HG03575 (cell line): ENCODE measurements at regions not wholly inside any gene's neighbourhood (a gene's known extent, or its start where the extent isn't known, plus 50 kb on each side); places are given as distances from the start of the nearest gene placed in this dataset.

ENCODE experiments used
- ATAC-seq: cut with Tn5 transposase; IDR thresholded peaks from one replicate; pipeline ENCODE4 v1.9.1; 2021; ENCODE audit not compliant: unreplicated experiment, insufficient number of reproducible peaks, low FRiP score; ENCODE audit errors: extremely low read depth

DNA sequence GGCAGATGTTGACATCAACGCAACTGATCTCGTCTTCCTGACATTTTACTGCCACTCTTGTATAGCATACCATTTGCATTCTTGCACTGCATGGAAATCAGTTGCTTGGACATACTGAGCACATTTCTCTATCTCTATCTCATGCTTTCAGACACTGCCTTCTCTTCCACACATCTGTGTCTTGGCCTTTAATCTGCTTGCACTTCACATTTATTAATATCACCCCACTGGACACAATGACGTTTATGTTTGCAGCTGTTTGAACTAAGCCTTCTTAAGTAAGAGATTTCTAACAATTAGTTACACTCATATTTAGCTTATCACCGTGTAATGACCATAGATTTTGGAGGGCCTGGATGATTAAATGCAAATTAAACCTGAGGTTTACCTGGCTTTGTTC is 229.8 kb upstream of the CDH19 start:
- ATAC-seq, result no peak

DNA sequence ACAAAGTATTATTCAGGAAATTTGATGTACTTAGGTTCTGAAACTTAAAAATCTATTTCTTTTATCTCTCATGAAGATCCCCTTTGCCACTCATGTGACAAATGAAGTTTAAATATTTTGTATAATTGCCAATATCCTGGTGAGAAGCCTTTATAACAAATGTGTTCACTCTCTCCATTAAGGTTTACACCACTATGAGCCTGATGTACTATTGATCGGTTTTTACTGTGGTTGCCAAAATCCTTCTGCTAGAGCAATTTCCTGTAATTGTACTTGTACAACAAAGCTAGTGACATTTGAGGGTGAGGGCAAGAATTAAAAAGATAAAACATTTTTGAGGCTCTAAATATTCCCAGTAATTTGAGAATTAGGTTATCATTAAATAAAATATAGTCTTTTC is 222.3 kb upstream of the CDH19 start:
- no peak for ATAC-seq

DNA sequence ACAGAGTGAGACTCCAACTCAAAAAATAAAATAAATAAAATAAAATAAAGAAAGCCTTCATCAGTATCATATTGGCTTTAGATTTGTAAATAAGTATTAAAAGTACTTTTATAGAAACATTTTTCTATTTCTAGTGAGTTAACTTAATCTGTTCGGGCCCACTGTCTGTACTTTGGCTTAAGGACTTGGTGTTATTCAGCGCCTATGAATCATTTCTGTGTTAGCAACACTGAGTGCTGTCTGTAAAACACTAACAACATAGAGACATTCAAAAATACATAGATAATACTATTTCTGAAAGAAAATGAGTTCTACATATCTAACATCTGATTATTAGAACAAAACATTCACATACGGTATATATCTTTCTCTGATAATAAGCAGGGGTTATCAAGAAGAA is 221.5 kb upstream of the CDH19 start:
- ATAC-seq, result no peak

DNA sequence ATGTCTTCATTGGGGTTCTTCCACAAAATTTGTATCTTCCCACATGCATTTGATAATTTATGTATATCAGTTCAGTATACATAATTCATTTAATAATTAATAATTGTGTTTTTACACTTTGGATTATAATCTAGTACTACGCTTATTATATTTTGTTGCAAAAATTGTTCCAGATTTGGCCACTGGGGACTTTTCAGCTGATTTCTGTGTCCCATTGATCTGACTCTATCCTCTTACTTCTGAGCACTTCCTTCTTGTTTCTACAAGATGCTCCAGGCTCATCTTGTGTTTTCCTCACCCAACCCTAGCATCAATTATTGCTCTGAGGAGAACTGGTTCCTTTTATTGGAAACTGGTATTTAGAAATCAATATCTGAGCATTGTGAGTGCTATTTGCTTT is 215.3 kb upstream of the CDH19 start:
- peak; percentile 55 for ATAC-seq

DNA sequence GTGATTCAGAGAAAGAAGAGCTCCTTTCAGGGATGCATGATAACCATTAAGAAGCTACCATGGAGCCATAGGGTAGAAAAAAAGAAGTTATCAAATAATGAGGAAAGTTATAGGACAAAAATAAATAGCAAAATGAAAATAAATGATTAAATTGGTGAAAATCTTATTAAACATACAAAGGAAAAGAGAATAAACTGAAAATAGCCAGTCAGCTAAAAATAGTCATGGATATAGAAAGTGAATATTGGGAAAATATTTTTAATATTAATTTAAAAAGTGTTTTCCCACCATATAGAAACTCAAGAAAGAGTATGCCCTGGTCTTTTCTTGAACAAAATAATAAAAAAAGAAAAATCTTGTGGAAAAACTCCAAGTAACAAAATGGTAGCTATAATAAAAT is 209.2 kb upstream of the CDH19 start:
- ATAC-seq, result no peak

DNA sequence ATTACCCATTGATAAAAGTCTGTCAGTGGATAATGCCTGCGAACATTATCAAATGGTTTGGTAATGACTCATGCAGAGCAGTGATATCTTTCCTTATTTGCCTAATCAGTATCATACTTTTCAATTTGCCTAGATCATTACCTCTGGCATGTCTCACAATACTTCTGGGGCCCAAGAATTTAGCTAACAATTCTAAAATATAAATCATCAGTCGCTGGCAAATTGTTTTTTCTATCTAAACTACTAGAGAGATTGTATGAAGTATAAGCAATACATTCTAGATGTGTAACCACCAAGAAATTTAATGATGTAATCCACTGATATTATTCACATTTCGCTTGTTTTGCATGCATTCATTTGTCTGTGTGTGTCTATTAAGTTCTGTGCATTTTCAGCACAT is 191.2 kb upstream of the CDH19 start:
- ATAC-seq, result no peak

DNA sequence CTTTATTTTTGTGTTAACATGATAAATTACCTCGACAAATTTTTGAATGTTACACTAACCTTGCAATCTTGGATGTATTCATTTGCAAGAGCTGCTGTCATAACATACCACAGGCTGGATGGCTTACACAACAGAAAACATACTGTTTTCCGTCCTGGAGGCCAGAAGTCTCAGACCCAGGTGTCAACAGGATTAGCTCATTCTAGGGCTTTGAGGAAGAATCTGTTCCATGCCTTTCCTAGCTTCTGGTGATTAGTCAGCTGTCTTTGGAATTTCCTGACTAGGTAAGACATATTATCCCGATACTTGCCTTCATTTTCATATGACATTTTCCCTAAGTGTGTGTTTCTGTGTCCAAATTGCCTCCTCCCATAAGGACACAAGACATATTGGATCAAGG is 188.6 kb upstream of the CDH19 start:
- no peak for ATAC-seq

DNA sequence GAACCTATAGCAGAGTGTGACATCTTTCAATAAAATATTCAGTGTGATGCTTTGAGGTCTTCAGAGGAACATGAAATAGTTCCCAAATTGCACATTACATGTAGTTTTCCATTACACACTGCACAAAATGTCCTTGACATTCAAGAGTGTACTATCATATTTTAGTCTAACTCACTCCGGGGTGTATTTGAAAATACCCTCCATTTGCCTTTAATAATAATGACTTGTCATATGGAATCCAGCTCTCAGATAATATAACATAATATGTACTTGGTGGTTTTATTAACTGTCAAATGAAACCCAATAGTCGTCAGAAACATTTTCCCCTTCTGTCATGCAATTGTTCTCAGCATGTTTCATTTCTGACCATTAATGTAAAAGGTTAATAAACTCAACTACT is 176.7 kb upstream of the CDH19 start:
- ATAC-seq, result no peak

DNA sequence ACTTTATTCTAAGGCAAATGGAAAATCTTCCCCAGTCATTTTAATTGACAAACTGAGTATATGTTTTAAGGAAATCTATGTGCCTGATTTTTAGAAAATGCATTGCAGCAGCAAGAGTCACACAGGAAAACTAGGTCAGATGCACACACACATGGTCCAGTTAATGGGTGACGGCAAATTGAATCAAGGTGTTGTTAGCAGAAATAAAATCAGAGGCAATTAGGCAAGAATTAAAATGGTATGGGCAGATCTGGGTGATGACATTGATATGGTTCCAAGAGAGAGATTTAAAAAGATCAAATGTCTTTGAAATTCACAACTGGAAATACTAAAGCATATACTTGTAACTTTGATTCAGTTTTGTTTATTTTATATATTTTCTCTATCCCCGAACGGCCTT is 174.2 kb upstream of the CDH19 start:
- ATAC-seq, result no peak

DNA sequence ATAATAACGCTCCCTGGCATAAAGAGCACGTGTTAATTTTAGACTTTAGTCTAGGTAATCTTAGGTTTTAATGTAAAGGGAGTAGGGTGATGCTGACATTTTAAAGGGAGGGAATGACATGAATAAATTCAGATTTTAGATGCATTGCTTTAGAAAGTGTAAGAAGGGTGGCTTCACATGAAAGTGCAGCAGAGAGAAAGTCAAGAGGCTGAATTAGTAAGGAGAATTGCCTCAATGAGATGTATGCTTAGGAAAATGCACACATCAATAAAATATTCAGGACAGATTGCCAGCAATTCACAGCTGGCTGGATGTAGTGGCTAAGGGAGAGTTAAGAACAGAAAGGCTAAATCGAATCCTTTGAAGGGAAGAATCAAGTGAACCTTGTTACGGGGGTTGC is 165.5 kb upstream of the CDH19 start:
- no peak for ATAC-seq

DNA sequence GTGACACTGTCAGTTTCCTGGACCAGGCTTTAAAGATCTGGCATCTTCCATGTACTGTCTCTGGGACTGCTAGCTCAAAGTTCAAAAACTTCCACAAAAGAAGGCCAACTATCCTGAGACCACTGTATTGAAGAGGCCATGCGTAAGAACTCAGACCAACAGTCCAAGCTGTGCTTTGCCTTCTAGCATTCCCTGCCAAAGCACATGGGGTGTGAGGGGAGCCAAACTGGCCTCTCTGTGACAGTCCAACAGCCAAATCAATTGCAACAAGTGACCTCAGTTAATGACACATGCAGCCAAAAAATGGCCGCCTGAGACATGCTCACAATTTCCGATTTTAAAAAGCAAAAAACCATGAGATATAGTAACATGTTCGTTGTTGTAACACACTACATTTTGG is 160.3 kb upstream of the CDH19 start:
- no peak for ATAC-seq

DNA sequence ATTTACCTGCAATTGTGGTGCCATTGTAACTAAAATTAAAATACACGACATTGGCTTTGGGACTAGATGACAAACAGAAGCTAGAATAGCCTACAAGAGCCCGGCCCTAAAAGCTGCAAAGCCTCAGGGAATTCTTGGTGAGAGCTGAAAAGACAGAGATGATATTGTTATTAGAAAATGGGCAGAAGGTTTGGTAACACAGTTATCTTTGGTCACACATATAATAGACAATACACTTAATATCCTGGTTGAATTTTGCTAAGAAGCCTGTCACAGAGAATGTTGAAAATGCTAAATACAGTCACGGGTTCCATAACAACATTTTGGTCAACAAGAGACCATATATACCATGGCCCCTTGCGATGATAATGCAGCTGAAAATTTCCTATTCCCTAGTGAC is 157.3 kb upstream of the CDH19 start:
- ATAC-seq, result no peak

DNA sequence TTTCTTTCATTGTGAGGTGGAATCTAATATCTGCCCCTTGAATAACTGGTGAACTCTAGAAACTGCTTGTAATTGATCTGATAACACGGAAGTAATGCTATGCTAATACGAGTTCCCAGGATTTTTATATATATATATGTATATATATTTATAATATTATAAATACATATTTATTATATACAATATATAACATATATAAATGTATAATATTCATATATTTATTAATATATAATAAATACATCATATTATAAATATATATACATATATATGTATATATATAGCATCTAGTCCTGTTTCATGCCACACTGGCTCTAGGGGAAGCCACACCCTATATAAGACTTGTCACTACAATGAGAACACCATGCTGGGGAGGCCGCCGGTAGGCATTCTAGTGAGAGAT is 156.7 kb upstream of the CDH19 start:
- no peak for ATAC-seq

DNA sequence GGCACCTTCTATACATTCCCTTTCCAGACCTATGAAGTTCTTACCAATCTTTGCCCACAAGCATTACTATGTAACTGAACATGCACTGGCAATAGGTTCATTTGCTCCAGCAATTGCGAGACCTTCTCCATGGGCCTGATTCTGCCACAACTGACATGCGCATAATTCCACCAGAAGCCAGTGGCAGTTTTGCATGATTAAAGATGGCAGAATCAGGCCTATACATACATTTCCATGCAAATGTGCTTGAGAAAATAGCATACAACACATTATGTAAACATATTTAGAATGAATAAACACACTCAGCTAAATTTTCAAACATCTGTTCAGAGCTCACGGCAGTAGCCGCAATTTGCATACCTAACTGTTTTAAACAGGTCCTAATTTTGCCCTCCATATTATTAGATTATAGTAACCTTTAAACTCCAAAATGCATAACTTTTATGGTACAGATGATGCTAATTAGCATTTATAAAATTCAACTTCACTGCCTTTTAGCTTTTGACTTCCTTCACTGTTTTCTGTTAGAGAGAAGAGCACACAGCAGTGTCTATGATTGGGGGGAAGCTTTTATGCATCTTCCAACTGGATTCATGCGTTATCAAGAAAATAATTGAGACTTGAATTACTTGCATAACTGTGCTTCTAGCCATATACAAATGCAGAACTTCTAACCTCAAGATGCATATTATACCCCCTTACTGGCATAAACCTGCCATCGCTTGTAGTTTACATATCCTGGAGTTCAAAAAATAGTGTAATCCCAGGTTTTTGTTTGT is 155.3 kb upstream of the CDH19 start:
- ATAC-seq, result no peak

DNA sequence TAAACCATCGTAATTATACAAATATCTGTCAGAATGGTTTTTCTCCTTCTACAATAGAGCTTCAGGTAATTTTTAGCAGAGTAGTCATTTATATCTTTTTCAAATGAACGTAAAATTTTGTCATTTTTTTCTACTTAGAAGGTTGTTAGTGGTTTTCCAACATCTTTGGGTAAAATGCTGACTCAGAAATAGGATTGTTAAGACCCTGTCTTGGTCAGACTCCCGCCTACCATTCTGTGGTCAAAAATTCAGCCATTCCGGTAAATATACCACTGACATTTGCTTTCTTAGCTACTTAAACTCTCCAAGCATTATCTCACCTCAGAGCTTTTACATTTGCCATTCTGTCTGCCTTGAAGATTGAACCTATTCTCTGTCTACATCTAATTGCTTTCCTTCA is 154.1 kb upstream of the CDH19 start:
- ATAC-seq, result no peak

DNA sequence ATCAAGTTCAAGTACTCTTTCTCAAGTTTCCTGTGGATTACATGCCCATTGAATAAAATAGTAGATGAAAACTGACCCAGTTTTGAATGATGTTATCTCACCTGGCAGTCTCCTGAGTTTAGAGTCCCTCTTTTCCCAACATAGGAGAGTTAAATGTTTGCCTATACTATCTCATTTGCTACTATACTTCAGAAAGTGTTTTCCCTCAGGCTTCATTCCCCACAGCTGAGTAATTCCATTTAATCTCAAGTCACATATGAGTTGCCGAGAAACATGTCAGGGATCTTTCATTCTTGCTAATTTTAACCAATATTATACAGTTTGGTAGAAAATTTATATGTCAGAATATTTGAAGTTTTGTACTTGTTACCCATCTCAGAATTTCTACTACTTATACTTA is 150.4 kb upstream of the CDH19 start:
- no peak for ATAC-seq

DNA sequence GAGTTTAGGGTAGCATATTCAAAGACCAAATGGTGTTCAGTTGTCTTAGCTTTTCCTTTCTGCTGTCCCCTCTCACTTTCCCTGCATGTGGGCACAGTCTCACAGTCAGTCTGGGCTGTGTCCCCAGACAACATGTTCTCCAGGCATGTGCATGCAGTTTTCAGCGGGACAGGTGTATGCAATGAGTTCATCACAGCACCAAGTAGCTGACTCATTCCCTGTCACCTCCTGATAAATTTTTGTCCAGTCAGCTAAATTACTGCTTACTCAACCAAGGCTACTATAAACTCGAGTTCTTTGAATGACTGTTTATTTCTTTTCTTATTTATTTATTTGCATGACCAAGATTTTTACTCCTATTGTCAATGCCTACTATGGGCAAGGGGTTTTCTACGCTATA is 148.8 kb upstream of the CDH19 start:
- ATAC-seq, result no peak

DNA sequence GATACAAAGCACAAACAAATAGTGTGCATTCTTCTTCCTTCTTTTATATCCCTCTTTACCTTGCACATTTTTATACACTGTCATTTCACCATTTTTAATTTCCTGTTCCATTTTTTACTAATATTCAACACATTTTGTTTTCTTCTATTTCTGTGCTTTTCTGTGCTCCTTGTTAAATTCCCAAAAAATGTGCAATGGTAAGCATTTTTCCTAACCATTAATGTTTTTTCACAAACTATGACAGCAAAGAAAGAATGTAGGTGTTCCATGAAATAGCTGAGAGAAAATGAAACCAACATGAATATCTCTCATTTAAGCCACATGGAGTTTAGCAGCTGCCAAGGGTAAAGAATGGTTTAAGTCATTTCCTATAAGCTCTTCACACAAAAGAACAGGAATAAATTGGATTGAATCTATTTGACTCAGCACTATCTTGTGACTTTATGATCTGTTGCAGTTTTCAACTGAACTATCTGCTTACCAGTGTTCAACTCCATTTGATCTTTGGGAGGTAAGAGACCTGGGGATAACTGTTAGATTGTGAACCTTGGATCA is 145.7 kb upstream of the CDH19 start:
- ATAC-seq, result no peak

DNA sequence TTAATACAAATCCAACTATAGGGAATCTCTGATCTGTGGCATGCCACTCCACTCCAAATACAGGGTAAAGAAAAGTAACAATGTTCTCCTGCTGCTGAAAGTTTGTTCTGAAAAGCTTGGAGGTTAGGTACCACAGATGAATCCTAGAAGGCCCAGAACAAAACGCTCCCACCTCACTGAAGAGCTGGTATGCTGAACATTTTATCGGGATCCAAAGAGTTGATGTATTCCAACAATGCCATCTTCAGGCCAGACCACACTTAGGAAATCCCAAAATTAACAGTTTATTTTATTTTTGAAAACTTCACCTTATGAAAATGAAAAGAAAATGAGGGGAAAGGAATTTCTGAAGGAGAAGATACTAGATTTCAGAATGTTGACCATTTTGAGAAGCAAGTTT is 145.1 kb upstream of the CDH19 start:
- no peak for ATAC-seq

DNA sequence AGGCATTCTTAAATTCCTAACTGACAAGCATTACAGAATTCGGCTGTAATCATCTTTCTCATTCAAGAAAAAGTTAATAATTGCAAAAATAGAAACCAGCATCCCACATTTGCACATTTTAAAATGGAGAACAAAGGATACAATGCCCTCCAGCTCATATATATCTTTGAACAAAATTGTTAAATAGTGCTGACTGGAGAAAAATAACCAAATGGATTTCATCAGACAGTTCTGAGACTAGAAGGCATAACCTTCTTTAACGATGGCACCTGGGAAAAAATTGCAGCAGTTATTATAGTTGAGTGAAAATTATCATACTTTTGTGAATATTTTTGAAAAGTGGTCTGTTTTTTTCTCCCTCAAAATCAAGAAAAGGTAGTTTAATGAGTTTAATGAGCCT is 138.9 kb upstream of the CDH19 start:
- ATAC-seq, result no peak

DNA sequence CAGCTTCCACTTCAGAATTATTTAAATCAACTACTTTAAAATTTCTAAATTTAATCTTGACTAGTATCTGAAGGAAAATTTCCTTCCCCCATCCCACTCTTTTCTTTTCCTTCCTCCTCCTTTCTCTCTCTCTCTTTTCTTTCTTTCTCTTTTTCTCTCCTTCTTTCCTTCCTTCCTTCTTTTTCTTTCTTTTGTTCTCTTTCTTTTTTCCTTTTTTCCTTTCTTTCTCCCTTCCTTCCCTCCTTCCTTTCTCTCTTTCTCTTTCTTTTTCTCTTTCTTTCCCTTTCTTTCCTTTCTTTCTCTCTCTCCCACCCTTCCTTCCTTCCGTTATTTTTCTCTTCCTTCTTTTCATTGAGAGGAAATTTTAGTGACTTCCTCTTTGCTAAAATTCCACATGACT is 132.0 kb upstream of the CDH19 start:
- ATAC-seq, result no peak
